ENCODE measurements at regions not wholly inside any gene's neighbourhood (a gene's known extent, or its start where the extent isn't known, plus 50 kb on each side); places are given as distances from the start of the nearest gene placed in this dataset.

- H3K4me3 ChIP-seq (ENCODE audit: low read depth in 1 of 5, low read length in 5 of 5): no peak overlapping the region
- H3K36me3 ChIP-seq (ENCODE audit: control insufficient read depth in 5 of 5, insufficient read depth in 5 of 5, low read length in 5 of 5): no peaks in the 10 kb centered on the region
- no peaks in the 10 kb centered on the region for H3K4me1 ChIP-seq (ENCODE audit: control insufficient read depth in 5 of 5, insufficient read depth in 5 of 5, low read length in 5 of 5)
- peaks cover 5 to 27% (median 15%) of the 10 kb centered on the region in 5 donors for H3K27me3 ChIP-seq (ENCODE audit: control insufficient read depth in 5 of 5, insufficient read depth in 4 of 5, low read length in 5 of 5)
- H3K9me3 ChIP-seq (ENCODE audit: control insufficient read depth in 5 of 5, low read length in 5 of 5): no peaks in the 10 kb centered on the region
- no peak overlapping the region for H3K9ac ChIP-seq (ENCODE audit: low read length in 5 of 5)
- H3K27ac ChIP-seq (ENCODE audit: low read depth, low read length): no peak overlapping the region
Measured at GRCh38 chr2:240214790-240215675, 74.6 kb upstream of the OTOS start.

- no peak overlapping the region for H3K9ac ChIP-seq (ENCODE audit: low read length in 5 of 5)
- no peak overlapping the region for H3K4me3 ChIP-seq (ENCODE audit: low read depth in 1 of 5, low read length in 5 of 5)
- no peaks in the 10 kb centered on the region for H3K4me1 ChIP-seq (ENCODE audit: control insufficient read depth in 5 of 5, insufficient read depth in 5 of 5, low read length in 5 of 5)
- H3K27ac ChIP-seq (ENCODE audit: low read depth, low read length): no peak overlapping the region
- peaks cover 5 to 26% (median 11%) of the 10 kb centered on the region in 5 donors for H3K27me3 ChIP-seq (ENCODE audit: control insufficient read depth in 5 of 5, insufficient read depth in 4 of 5, low read length in 5 of 5)
- H3K36me3 ChIP-seq (ENCODE audit: control insufficient read depth in 5 of 5, insufficient read depth in 5 of 5, low read length in 5 of 5): no peaks in the 10 kb centered on the region
- H3K9me3 ChIP-seq (ENCODE audit: control insufficient read depth in 5 of 5, low read length in 5 of 5): no peaks in the 10 kb centered on the region
Measured at GRCh38 chr2:240215676-240216051, 75.2 kb upstream of the OTOS start.

- H3K4me1 ChIP-seq (ENCODE audit: control insufficient read depth in 5 of 5, insufficient read depth in 5 of 5, low read length in 5 of 5): no peaks in the 10 kb centered on the region
- no peak overlapping the region for H3K27ac ChIP-seq (ENCODE audit: low read depth, low read length)
- H3K36me3 ChIP-seq (ENCODE audit: control insufficient read depth in 5 of 5, insufficient read depth in 5 of 5, low read length in 5 of 5): no peaks in the 10 kb centered on the region
- H3K9ac ChIP-seq (ENCODE audit: low read length in 5 of 5): no peak overlapping the region
- H3K4me3 ChIP-seq (ENCODE audit: low read depth in 1 of 5, low read length in 5 of 5): no peak overlapping the region
- H3K9me3 ChIP-seq (ENCODE audit: control insufficient read depth in 5 of 5, low read length in 5 of 5): no peaks in the 10 kb centered on the region
- peaks cover 5 to 22% (median 9%) of the 10 kb centered on the region in 5 donors for H3K27me3 ChIP-seq (ENCODE audit: control insufficient read depth in 5 of 5, insufficient read depth in 4 of 5, low read length in 5 of 5)
Measured at GRCh38 chr2:240216167-240216566, 75.7 kb upstream of the OTOS start.

GRCh38 chr2:240217431-240218301 is 77.2 kb upstream of the OTOS start:
- Histone ChIP-seq H3K36me3 (ENCODE audit: control insufficient read depth in 5 of 5, insufficient read depth in 5 of 5, low read length in 5 of 5) (no peaks in the 10 kb centered on the region), H3K4me1 (ENCODE audit: control insufficient read depth in 5 of 5, insufficient read depth in 5 of 5, low read length in 5 of 5) (no peaks in the 10 kb centered on the region), H3K27ac (ENCODE audit: low read depth, low read length) (no peak overlapping the region), H3K9ac (ENCODE audit: low read length in 5 of 5) (no peak overlapping the region), H3K27me3 (ENCODE audit: control insufficient read depth in 5 of 5, insufficient read depth in 4 of 5, low read length in 5 of 5) (peaks cover 2 to 13% (median 6%) of the 10 kb centered on the region in 5 donors), H3K9me3 (ENCODE audit: control insufficient read depth in 5 of 5, low read length in 5 of 5) (no peaks in the 10 kb centered on the region), H3K4me3 (ENCODE audit: low read depth in 1 of 5, low read length in 5 of 5) (no peak overlapping the region)

- Histone ChIP-seq H3K4me3 (ENCODE audit: low read depth in 1 of 5, low read length in 5 of 5) (no peak overlapping the region), H3K4me1 (ENCODE audit: control insufficient read depth in 5 of 5, insufficient read depth in 5 of 5, low read length in 5 of 5) (no peaks in the 10 kb centered on the region), H3K36me3 (ENCODE audit: control insufficient read depth in 5 of 5, insufficient read depth in 5 of 5, low read length in 5 of 5) (no peaks in the 10 kb centered on the region), H3K9me3 (ENCODE audit: control insufficient read depth in 5 of 5, low read length in 5 of 5) (no peaks in the 10 kb centered on the region), H3K27ac (ENCODE audit: low read depth, low read length) (no peak overlapping the region), H3K27me3 (ENCODE audit: control insufficient read depth in 5 of 5, insufficient read depth in 4 of 5, low read length in 5 of 5) (peaks cover 6 to 11% (median 8%) of the 10 kb centered on the region in 5 donors), H3K9ac (ENCODE audit: low read length in 5 of 5) (no peak overlapping the region)
Measured at GRCh38 chr2:240219208-240219890, 78.9 kb upstream of the OTOS start.

- Histone ChIP-seq H3K27me3 (ENCODE audit: control insufficient read depth in 5 of 5, insufficient read depth in 4 of 5, low read length in 5 of 5) (peaks cover 7 to 18% (median 12%) of the 10 kb centered on the region in 5 donors), H3K4me1 (ENCODE audit: control insufficient read depth in 5 of 5, insufficient read depth in 5 of 5, low read length in 5 of 5) (no peaks in the 10 kb centered on the region), H3K9ac (ENCODE audit: low read length in 5 of 5) (no peak overlapping the region), H3K9me3 (ENCODE audit: control insufficient read depth in 5 of 5, low read length in 5 of 5) (no peaks in the 10 kb centered on the region), H3K4me3 (ENCODE audit: low read depth in 1 of 5, low read length in 5 of 5) (no peak overlapping the region), H3K36me3 (ENCODE audit: control insufficient read depth in 5 of 5, insufficient read depth in 5 of 5, low read length in 5 of 5) (no peaks in the 10 kb centered on the region), H3K27ac (ENCODE audit: low read depth, low read length) (no peak overlapping the region)
Measured at GRCh38 chr2:240220371-240220770, 79.9 kb upstream of the OTOS start.

GRCh38 chr2:240223631-240224030 is 83.2 kb upstream of the OTOS start:
- Histone ChIP-seq H3K36me3 (ENCODE audit: control insufficient read depth in 5 of 5, insufficient read depth in 5 of 5, low read length in 5 of 5) (no peaks in the 10 kb centered on the region), H3K4me1 (ENCODE audit: control insufficient read depth in 5 of 5, insufficient read depth in 5 of 5, low read length in 5 of 5) (no peaks in the 10 kb centered on the region), H3K27ac (ENCODE audit: low read depth, low read length) (no peak overlapping the region), H3K27me3 (ENCODE audit: control insufficient read depth in 5 of 5, insufficient read depth in 4 of 5, low read length in 5 of 5) (peaks cover 3 to 29% (median 14%) of the 10 kb centered on the region in 5 donors), H3K9ac (ENCODE audit: low read length in 5 of 5) (no peak overlapping the region), H3K4me3 (ENCODE audit: low read depth in 1 of 5, low read length in 5 of 5) (no peak overlapping the region), H3K9me3 (ENCODE audit: control insufficient read depth in 5 of 5, low read length in 5 of 5) (peaks cover 0 to 6% (median 5%) of the 10 kb centered on the region in 5 donors)

- Histone ChIP-seq H3K27ac (ENCODE audit: low read depth, low read length) (no peak overlapping the region), H3K9ac (ENCODE audit: low read length in 5 of 5) (no peak overlapping the region), H3K4me1 (ENCODE audit: control insufficient read depth in 5 of 5, insufficient read depth in 5 of 5, low read length in 5 of 5) (peaks cover 0 to 2% (median 0%) of the 10 kb centered on the region in 5 donors), H3K36me3 (ENCODE audit: control insufficient read depth in 5 of 5, insufficient read depth in 5 of 5, low read length in 5 of 5) (no peaks in the 10 kb centered on the region), H3K4me3 (ENCODE audit: low read depth in 1 of 5, low read length in 5 of 5) (no peak overlapping the region), H3K27me3 (ENCODE audit: control insufficient read depth in 5 of 5, insufficient read depth in 4 of 5, low read length in 5 of 5) (peaks cover 3 to 29% (median 14%) of the 10 kb centered on the region in 5 donors), H3K9me3 (ENCODE audit: control insufficient read depth in 5 of 5, low read length in 5 of 5) (peaks cover 5 to 17% (median 9%) of the 10 kb centered on the region in 5 donors)
Measured at GRCh38 chr2:240224676-240225075, 84.2 kb upstream of the OTOS start.

GRCh38 chr2:240225131-240225530 is 84.7 kb upstream of the OTOS start:
- H3K4me1 ChIP-seq (ENCODE audit: control insufficient read depth in 5 of 5, insufficient read depth in 5 of 5, low read length in 5 of 5): peaks cover 0 to 2% (median 0%) of the 10 kb centered on the region in 5 donors
- H3K9me3 ChIP-seq (ENCODE audit: control insufficient read depth in 5 of 5, low read length in 5 of 5): peaks cover 8 to 20% (median 11%) of the 10 kb centered on the region in 5 donors
- no peak overlapping the region for H3K4me3 ChIP-seq (ENCODE audit: low read depth in 1 of 5, low read length in 5 of 5)
- H3K27me3 ChIP-seq (ENCODE audit: control insufficient read depth in 5 of 5, insufficient read depth in 4 of 5, low read length in 5 of 5): peaks cover 4 to 30% (median 18%) of the 10 kb centered on the region in 5 donors
- H3K9ac ChIP-seq (ENCODE audit: low read length in 5 of 5): no peak overlapping the region
- H3K36me3 ChIP-seq (ENCODE audit: control insufficient read depth in 5 of 5, insufficient read depth in 5 of 5, low read length in 5 of 5): no peaks in the 10 kb centered on the region
- H3K27ac ChIP-seq (ENCODE audit: low read depth, low read length): no peak overlapping the region

Measured in subcutaneous abdominal adipose tissue (tissue), 5 donors.